ENCODE measurements at regions not wholly inside any gene's neighbourhood (a gene's known extent, or its start where the extent isn't known, plus 50 kb on each side); places are given as distances from the start of the nearest gene placed in this dataset.

DNA sequence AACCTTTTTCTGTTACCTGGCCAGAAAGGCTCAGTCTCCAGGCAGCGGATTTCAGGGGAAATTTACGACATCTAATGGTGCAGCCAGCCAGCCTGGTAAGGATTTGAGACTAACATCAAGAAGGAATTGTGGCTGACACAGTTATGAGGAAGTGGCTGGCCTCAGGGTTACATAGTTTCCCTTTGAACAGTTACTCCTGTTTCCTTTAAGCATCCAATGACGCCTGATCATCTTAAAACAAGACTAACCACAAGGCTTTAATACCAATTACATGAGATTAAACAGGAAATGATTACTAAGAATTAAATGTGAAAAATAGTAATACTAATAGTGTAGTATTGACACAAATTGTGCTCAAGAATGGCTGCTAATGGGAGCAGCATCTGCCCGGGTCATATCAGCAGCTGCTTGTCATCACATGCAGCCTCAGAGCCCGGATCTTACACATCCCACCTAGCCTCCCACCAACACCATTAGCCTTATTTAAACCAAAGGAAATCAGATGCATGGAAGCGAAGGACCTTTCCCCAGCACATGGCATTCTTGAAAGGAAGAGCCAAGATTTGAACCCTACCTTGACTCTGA, 431.8 kb downstream of the PMP22 start:
- 21% methylated on average over 6 of the region's 6 CpGs for WGBS (ENCODE audit: insufficient coverage)
- DNase-seq, result no peak
- H3K36me3 Mint-ChIP-seq, result no peaks in the 10 kb centered on the region

GRCh38 chr17:14831491-14831890, 433.6 kb downstream of the PMP22 start:
- Mint-ChIP-seq H3K27ac (no peak overlapping the region), H3K27me3 (ENCODE audit: low read depth in 2 of 2) (peaks cover 6% of the 10 kb centered on the region in 2 donors), H3K4me3 (no peak overlapping the region), H3K9me3 (no peaks in the 10 kb centered on the region), H3K4me1 (peaks cover 0 to 7% of the 10 kb centered on the region in 2 donors), H3K36me3 (no peaks in the 10 kb centered on the region)
- Histone ChIP-seq H3K27me3 (ENCODE audit: control insufficient read depth, insufficient read depth, low read length) (peaks cover 2% of the 10 kb centered on the region), H3K36me3 (ENCODE audit: control insufficient read depth, insufficient read depth, low read length) (no peaks in the 10 kb centered on the region), H3K4me3 (ENCODE audit: low read length) (no peak overlapping the region), H3K9me3 (ENCODE audit: control insufficient read depth, insufficient read depth, low read length) (peaks cover 3% of the 10 kb centered on the region), H3K27ac (ENCODE audit: low read length) (no peak overlapping the region), H3K4me1 (ENCODE audit: control insufficient read depth, insufficient read depth, low read length) (no peaks in the 10 kb centered on the region)
- ATAC-seq (no peak), DNase-seq (no peak)
- WGBS (ENCODE audit: insufficient coverage), result 80% methylated on average over 2 of the region's 2 CpGs
- intact Hi-C loops (cut with micrococcal nuclease), result no loop called here
- TF ChIP-seq CTCF (IDR thresholded peaks at IDR 0.05), result no peak

More for the DNA sequence above, 431.8 kb downstream of the PMP22 start:
- Mint-ChIP-seq H3K27ac (no peak overlapping the region), H3K4me1 (peaks cover 0 to 7% of the 10 kb centered on the region in 2 donors), H3K4me3 (no peak overlapping the region), H3K27me3 (ENCODE audit: low read depth in 2 of 2) (peaks cover 0 to 6% of the 10 kb centered on the region in 2 donors), H3K9me3 (no peaks in the 10 kb centered on the region)
- H3K9me3 ChIP-seq (ENCODE audit: control insufficient read depth, insufficient read depth, low read length), result peaks cover 3% of the 10 kb centered on the region
- no peak overlapping the region for H3K27ac ChIP-seq (ENCODE audit: low read length)
- H3K27me3 ChIP-seq (ENCODE audit: control insufficient read depth, insufficient read depth, low read length), result peaks cover 2% of the 10 kb centered on the region
- ATAC-seq, result no peak
- intact Hi-C loops (cut with micrococcal nuclease), result no loop called here
- H3K36me3 ChIP-seq (ENCODE audit: control insufficient read depth, insufficient read depth, low read length), result no peaks in the 10 kb centered on the region
- H3K4me3 ChIP-seq (ENCODE audit: low read length), result no peak overlapping the region
- no peak for TF ChIP-seq CTCF (IDR thresholded peaks at IDR 0.05)
- no peaks in the 10 kb centered on the region for H3K4me1 ChIP-seq (ENCODE audit: control insufficient read depth, insufficient read depth, low read length)

- Histone ChIP-seq H3K4me1 (ENCODE audit: control insufficient read depth, insufficient read depth, low read length) (no peaks in the 10 kb centered on the region), H3K27me3 (ENCODE audit: control insufficient read depth, insufficient read depth, low read length) (peaks cover 2% of the 10 kb centered on the region), H3K4me3 (ENCODE audit: low read length) (no peak overlapping the region), H3K27ac (ENCODE audit: low read length) (no peak overlapping the region), H3K9me3 (ENCODE audit: control insufficient read depth, insufficient read depth, low read length) (no peaks in the 10 kb centered on the region), H3K36me3 (ENCODE audit: control insufficient read depth, insufficient read depth, low read length) (no peaks in the 10 kb centered on the region)
- WGBS (ENCODE audit: insufficient coverage), result 92% methylated on average over 6 of the region's 6 CpGs
- DNase-seq (no peak), ATAC-seq (no peak)
- Mint-ChIP-seq H3K4me3 (no peak overlapping the region), H3K27me3 (ENCODE audit: low read depth in 2 of 2) (peaks cover 6% of the 10 kb centered on the region in 2 donors), H3K4me1 (no peaks in the 10 kb centered on the region), H3K9me3 (peaks cover 0 to 2% of the 10 kb centered on the region in 2 donors), H3K36me3 (no peaks in the 10 kb centered on the region), H3K27ac (no peak overlapping the region)
- intact Hi-C loops (cut with micrococcal nuclease), result no loop called here
- no peak for TF ChIP-seq CTCF (IDR thresholded peaks at IDR 0.05)
Measured at GRCh38 chr17:14827396-14827919, 437.7 kb downstream of the PMP22 start.

DNA sequence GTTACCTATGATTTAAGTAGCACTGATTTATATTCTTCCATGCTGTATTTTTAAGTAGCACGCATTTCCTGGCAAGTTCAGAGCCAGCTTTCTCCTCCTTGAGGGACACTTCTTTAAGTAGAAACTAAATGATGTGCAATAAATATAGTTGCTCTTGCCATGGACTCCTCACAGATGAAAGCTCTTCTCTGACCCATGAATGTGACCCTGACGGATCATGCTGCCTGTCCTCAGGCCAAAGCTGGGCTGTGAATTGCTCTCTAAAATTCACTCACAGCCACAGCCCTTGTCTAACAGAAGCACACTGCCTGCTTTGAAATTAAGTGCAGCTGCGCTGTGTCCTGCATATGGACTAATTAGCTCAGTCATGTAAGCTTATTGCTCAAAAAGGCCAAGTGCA, 438.8 kb downstream of the PMP22 start:
- Histone ChIP-seq H3K4me1 (ENCODE audit: control insufficient read depth, insufficient read depth, low read length) (no peaks in the 10 kb centered on the region), H3K27me3 (ENCODE audit: control insufficient read depth, insufficient read depth, low read length) (peaks cover 2% of the 10 kb centered on the region), H3K4me3 (ENCODE audit: low read length) (no peak overlapping the region), H3K27ac (ENCODE audit: low read length) (no peak overlapping the region), H3K36me3 (ENCODE audit: control insufficient read depth, insufficient read depth, low read length) (no peaks in the 10 kb centered on the region), H3K9me3 (ENCODE audit: control insufficient read depth, insufficient read depth, low read length) (no peaks in the 10 kb centered on the region)
- Mint-ChIP-seq H3K4me3 (no peak overlapping the region), H3K27me3 (ENCODE audit: low read depth in 2 of 2) (peaks cover 6% of the 10 kb centered on the region in 2 donors), H3K9me3 (peaks cover 0 to 2% of the 10 kb centered on the region in 2 donors), H3K36me3 (no peaks in the 10 kb centered on the region), H3K27ac (no peak overlapping the region), H3K4me1 (no peaks in the 10 kb centered on the region)
- intact Hi-C loops (cut with micrococcal nuclease), result no loop called here
- WGBS (ENCODE audit: insufficient coverage), result 98% methylated on average over 3 of the region's 3 CpGs
- TF ChIP-seq CTCF (IDR thresholded peaks at IDR 0.05), result no peak
- ATAC-seq (no peak), DNase-seq (no peak)

Measured in natural killer cell (primary cell).